Tibial artery (tissue), 4 donors: ENCODE measurements at regions not wholly inside any gene's neighbourhood (a gene's known extent, or its start where the extent isn't known, plus 50 kb on each side); places are given as distances from the start of the nearest gene placed in this dataset.

Experiments used
- DNase-seq, 2 donors: peaks; one replicate each; pipeline ENCODE4 v3.0.0-alpha.2; 2019
- H3K27ac ChIP-seq, 2 donors: fragments of 200-600 bp; sonication (generic) in 1 of 2; 1 replicate in 1 of 2; 2 replicates in 1 of 2; pipeline ENCODE4 v1.5.1; 2018 to 2019; ENCODE audit warnings: mild to moderate bottlenecking in 1 of 2
- H3K27me3 ChIP-seq, 2 donors: fragments of 200-600 bp; sonication (generic) in 1 of 2; one replicate each; pipeline versions ENCODE4 v1.5.1 to v1.6.0; 2016 to 2019
- H3K36me3 ChIP-seq, 3 donors: fragments of 200-600 bp; sonication (generic) in 2 of 3; one replicate each; pipeline ENCODE4 v1.5.1; 2016 to 2019; ENCODE audit warnings: mild to moderate bottlenecking in 2 of 3
- H3K4me1 ChIP-seq, 4 donors: fragments of 200-600 bp; sonication (generic) in 2 of 4; 1 replicate in 3 of 4; 2 replicates in 1 of 4; pipeline ENCODE4 v1.5.1; 2016 to 2019
- H3K4me3 ChIP-seq, 2 donors: fragments of 200-600 bp; sonication (generic) in 1 of 2; 1 replicate in 1 of 2; 2 replicates in 1 of 2; pipeline ENCODE4 v1.5.1; 2018 to 2019; ENCODE audit warnings: mild to moderate bottlenecking in 2 of 2
- H3K9me3 ChIP-seq, 3 donors: fragments of 200-600 bp; sonication (generic) in 1 of 3; one replicate each; pipeline ENCODE4 v1.5.1; 2016 to 2019
- intact Hi-C: fragments of 100-400 bp; cut with DNase I; formaldehyde crosslinking; loops from one replicate; pipeline ENCODE4 v1.15.0; 2023; ENCODE audit warnings: low total_unique reads
- TF ChIP-seq, protein P1 (sequence below), 2 experiments: fragments of 200-600 bp in 1 of 2; fragments of 450-650 bp in 1 of 2; IDR thresholded peaks; one replicate each; pipeline ENCODE4 v1.5.1; 2017 to 2019; ENCODE audit warnings: antibody characterized with exemption in 2 of 2, mild to moderate bottlenecking in 1 of 2, moderate library complexity in 1 of 2

GRCh38 chr4:100635899-100636298, 118.1 kb upstream of the EMCN start:
- Histone ChIP-seq H3K27ac (no peak overlapping the region), H3K9me3 (no peaks in the 10 kb centered on the region), H3K4me3 (no peak overlapping the region), H3K27me3 (no peaks in the 10 kb centered on the region), H3K36me3 (no peaks in the 10 kb centered on the region), H3K4me1 (peaks cover 0 to 10% (median 0%) of the 10 kb centered on the region in 4 donors)
- TF ChIP-seq, protein P1, sequence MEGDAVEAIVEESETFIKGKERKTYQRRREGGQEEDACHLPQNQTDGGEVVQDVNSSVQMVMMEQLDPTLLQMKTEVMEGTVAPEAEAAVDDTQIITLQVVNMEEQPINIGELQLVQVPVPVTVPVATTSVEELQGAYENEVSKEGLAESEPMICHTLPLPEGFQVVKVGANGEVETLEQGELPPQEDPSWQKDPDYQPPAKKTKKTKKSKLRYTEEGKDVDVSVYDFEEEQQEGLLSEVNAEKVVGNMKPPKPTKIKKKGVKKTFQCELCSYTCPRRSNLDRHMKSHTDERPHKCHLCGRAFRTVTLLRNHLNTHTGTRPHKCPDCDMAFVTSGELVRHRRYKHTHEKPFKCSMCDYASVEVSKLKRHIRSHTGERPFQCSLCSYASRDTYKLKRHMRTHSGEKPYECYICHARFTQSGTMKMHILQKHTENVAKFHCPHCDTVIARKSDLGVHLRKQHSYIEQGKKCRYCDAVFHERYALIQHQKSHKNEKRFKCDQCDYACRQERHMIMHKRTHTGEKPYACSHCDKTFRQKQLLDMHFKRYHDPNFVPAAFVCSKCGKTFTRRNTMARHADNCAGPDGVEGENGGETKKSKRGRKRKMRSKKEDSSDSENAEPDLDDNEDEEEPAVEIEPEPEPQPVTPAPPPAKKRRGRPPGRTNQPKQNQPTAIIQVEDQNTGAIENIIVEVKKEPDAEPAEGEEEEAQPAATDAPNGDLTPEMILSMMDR (IDR thresholded peaks at IDR 0.05) = no peak
- DNase-seq = no peak
- intact Hi-C loops = no loop called here

GRCh38 chr4:100633269-100633668, 115.4 kb upstream of the EMCN start:
- Histone ChIP-seq H3K9me3 (no peaks in the 10 kb centered on the region), H3K27me3 (no peaks in the 10 kb centered on the region), H3K4me1 (peaks cover 0 to 10% (median 0%) of the 10 kb centered on the region in 4 donors), H3K4me3 (no peak overlapping the region), H3K36me3 (no peaks in the 10 kb centered on the region), H3K27ac (no peak overlapping the region)
- intact Hi-C loops = no loop called here
- TF ChIP-seq, protein P1 (IDR thresholded peaks at IDR 0.05) = no peak
- DNase-seq = no peak

- intact Hi-C loops = no loop called here
- Histone ChIP-seq H3K4me3 (no peak overlapping the region), H3K4me1 (peaks cover 0 to 10% (median 0%) of the 10 kb centered on the region in 4 donors), H3K36me3 (no peaks in the 10 kb centered on the region), H3K27me3 (no peaks in the 10 kb centered on the region), H3K27ac (no peak overlapping the region), H3K9me3 (no peaks in the 10 kb centered on the region)
- DNase-seq = no peak
- TF ChIP-seq, protein P1 (IDR thresholded peaks at IDR 0.05) = no peak
Observed at GRCh38 chr4:100632163-100632562, 114.3 kb upstream of the EMCN start.

DNA sequence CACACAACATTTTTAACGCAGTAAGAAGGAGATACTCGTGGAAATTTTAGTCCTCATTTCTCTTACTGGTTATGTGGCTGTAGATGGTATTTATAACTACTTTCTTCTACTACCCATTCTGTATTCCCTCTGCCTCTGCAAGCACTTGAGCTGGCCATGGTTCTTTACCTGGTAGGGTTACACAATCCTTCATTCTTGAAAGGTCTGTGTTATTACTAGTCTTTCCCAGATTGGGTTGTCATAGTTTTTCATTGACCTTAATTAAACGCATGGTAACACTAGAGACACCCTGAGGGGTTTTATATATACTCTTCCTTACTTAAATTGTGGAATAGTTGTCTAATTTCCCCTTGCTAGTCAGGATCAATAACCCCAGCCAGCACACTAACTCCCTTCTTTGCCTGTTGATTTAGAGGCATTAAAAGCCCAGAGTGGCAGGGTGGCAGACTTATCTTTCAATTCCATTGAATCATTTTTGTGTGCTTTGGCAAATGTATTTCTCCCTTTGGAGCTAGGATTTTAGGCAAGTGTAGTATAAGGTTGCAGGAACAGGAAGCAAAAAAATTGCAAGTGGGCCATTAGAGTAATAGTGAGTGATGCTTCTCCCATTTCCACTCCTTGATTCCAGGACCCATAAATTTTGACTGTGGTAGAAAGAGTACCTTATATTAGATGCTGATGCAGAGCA, 113.6 kb upstream of the EMCN start:
- Histone ChIP-seq H3K27me3 (no peaks in the 10 kb centered on the region), H3K9me3 (peaks cover 0 to 3% (median 2%) of the 10 kb centered on the region in 3 donors), H3K4me1 (peaks cover 0 to 10% (median 0%) of the 10 kb centered on the region in 4 donors), H3K4me3 (no peak overlapping the region), H3K36me3 (no peaks in the 10 kb centered on the region), H3K27ac (no peak overlapping the region)
- no peak for DNase-seq
- TF ChIP-seq, protein P1 (IDR thresholded peaks at IDR 0.05) = no peak
- intact Hi-C loops = no loop called here

GRCh38 chr4:100630341-100630740, 112.5 kb upstream of the EMCN start:
- intact Hi-C loops = no loop called here
- TF ChIP-seq, protein P1 (IDR thresholded peaks at IDR 0.05) = no peak
- Histone ChIP-seq H3K27me3 (no peaks in the 10 kb centered on the region), H3K4me3 (no peak overlapping the region), H3K36me3 (no peaks in the 10 kb centered on the region), H3K27ac (no peak overlapping the region), H3K4me1 (peaks cover 0 to 10% (median 0%) of the 10 kb centered on the region in 4 donors), H3K9me3 (peaks cover 0 to 12% (median 6%) of the 10 kb centered on the region in 3 donors)
- DNase-seq = no peak
